ENCODE measurements at regions not wholly inside any gene's neighbourhood (a gene's known extent, or its start where the extent isn't known, plus 50 kb on each side); places are given as distances from the start of the nearest gene placed in this dataset.

DNA sequence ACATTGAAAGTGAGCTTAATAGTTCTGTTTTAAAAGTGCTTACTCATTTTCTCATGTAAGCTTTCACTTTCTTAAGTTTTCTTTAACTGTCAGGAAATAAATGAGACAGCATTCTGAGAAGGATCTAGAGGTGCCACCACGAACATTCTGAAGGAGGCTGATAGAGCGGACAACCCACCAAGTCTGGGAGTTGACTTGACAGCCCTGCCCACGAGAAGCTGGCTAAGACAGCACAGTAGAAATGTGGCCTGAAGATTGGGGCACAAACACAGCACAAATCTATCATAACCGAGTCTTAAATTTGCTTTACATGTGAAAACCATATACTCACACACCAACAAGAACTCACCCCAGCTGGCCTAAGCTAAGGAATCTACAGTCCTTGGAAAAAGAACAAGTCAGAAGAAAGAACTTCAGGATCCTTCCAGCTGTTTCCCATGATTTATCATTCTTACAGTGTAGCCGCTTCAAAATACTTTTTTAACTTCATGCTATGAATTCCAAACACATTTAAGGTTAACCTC, 144.2 kb upstream of the TNFAIP3 start:
- H2AFZ ChIP-seq (ENCODE audit: low read depth), result no peak overlapping the region
- no peaks in the 10 kb centered on the region for H3K36me3 ChIP-seq (replicated peaks in 1 of 2; ENCODE audit: control insufficient read depth in 1 of 2, insufficient read depth in 2 of 2, low read length in 1 of 2)
- TF ChIP-seq MAX (IDR thresholded peaks at IDR 0.05; ENCODE audit: low read depth) (no peak), IRF3 (IDR thresholded peaks at IDR 0.05; ENCODE audit: low read depth, low read length) (no peak), MXI1 (IDR thresholded peaks at IDR 0.05; ENCODE audit: low read depth, low read length) (no peak), TCF12 (IDR thresholded peaks at IDR 0.05) (no peak), NRF1 (IDR thresholded peaks at IDR 0.05; ENCODE audit: low read depth, low read length) (no peak), CHD2 (IDR thresholded peaks at IDR 0.05; ENCODE audit: low read length, partially characterized antibody) (no peak), FOXM1 (IDR thresholded peaks at IDR 0.05; ENCODE audit: low read depth) (no peak), FOSL2 (IDR thresholded peaks at IDR 0.05; ENCODE audit: borderline replicate concordance, low read depth) (no peak), JUND (IDR thresholded peaks at IDR 0.05) (no peak), TEAD4 (IDR thresholded peaks at IDR 0.05; ENCODE audit: borderline replicate concordance, insufficient read depth) (no peak), ELF1 (IDR thresholded peaks at IDR 0.05) (no peak), EZH2phosphoT487 (IDR thresholded peaks at IDR 0.05; ENCODE audit: borderline replicate concordance, low read depth) (no peak), RFX5 (IDR thresholded peaks at IDR 0.05; ENCODE audit: low read length) (no peak), RXRA (IDR thresholded peaks at IDR 0.05; ENCODE audit: borderline replicate concordance, low read depth) (no peak)
- TF ChIP-seq, protein P1, sequence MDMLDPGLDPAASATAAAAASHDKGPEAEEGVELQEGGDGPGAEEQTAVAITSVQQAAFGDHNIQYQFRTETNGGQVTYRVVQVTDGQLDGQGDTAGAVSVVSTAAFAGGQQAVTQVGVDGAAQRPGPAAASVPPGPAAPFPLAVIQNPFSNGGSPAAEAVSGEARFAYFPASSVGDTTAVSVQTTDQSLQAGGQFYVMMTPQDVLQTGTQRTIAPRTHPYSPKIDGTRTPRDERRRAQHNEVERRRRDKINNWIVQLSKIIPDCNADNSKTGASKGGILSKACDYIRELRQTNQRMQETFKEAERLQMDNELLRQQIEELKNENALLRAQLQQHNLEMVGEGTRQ (IDR thresholded peaks at IDR 0.05; ENCODE audit: borderline replicate concordance, low read depth, low read length), result no peak
- TF ChIP-seq, protein P2, sequence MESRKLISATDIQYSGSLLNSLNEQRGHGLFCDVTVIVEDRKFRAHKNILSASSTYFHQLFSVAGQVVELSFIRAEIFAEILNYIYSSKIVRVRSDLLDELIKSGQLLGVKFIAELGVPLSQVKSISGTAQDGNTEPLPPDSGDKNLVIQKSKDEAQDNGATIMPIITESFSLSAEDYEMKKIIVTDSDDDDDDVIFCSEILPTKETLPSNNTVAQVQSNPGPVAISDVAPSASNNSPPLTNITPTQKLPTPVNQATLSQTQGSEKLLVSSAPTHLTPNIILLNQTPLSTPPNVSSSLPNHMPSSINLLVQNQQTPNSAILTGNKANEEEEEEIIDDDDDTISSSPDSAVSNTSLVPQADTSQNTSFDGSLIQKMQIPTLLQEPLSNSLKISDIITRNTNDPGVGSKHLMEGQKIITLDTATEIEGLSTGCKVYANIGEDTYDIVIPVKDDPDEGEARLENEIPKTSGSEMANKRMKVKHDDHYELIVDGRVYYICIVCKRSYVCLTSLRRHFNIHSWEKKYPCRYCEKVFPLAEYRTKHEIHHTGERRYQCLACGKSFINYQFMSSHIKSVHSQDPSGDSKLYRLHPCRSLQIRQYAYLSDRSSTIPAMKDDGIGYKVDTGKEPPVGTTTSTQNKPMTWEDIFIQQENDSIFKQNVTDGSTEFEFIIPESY (IDR thresholded peaks at IDR 0.05; ENCODE audit: borderline replicate concordance, low read depth), result no peak
- TF ChIP-seq, protein P3, sequence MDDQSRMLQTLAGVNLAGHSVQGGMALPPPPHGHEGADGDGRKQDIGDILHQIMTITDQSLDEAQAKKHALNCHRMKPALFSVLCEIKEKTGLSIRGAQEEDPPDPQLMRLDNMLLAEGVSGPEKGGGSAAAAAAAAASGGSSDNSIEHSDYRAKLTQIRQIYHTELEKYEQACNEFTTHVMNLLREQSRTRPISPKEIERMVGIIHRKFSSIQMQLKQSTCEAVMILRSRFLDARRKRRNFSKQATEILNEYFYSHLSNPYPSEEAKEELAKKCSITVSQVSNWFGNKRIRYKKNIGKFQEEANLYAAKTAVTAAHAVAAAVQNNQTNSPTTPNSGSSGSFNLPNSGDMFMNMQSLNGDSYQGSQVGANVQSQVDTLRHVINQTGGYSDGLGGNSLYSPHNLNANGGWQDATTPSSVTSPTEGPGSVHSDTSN (IDR thresholded peaks at IDR 0.05), result no peak
- H3F3A ChIP-seq (replicated peaks; ENCODE audit: insufficient read depth), result no peaks in the 10 kb centered on the region
- CTCF ChIA-PET, result interaction anchor here (1.2 to 1.5 kb wide), 2 partner anchors 15 to 16 kb away, joined by 3 to 8 read pairs; no protein-coding TSS in a partner anchor
- WGBS (ENCODE audit: low lambda C conversion rate), result 17% methylated on average over 5 of the region's 5 CpGs
- H3K9me2 ChIP-seq, result no peaks in the 10 kb centered on the region
- no peak overlapping the region for H3K4me2 ChIP-seq
- no peak overlapping the region for H3K27ac ChIP-seq (ENCODE audit: low read depth in 2 of 2, low read length in 1 of 2)
- H3K79me2 ChIP-seq (ENCODE audit: insufficient read depth), result no peaks in the 10 kb centered on the region
- no peaks in the 10 kb centered on the region for H4K20me1 ChIP-seq (ENCODE audit: insufficient read depth)
- H3K4me3 ChIP-seq (ENCODE audit: low read depth in 2 of 2, low read length in 1 of 2), result no peak overlapping the region
- POLR2A ChIA-PET, result no interaction called here
- DNase-seq, result no peak
- no peaks in the 10 kb centered on the region for H3K4me1 ChIP-seq (ENCODE audit: control insufficient read depth in 1 of 2, insufficient read depth in 2 of 2, low read depth in 1 of 2, low read length in 1 of 2)
- no peak overlapping the region for H3K9ac ChIP-seq
- H3K27me3 ChIP-seq (ENCODE audit: insufficient read depth), result no peaks in the 10 kb centered on the region; the same call in 1 of the 2 replicates
- no peaks in the 10 kb centered on the region for H3K9me3 ChIP-seq

Measured in SK-N-SH (cell line).